ENCODE measurements at regions not wholly inside any gene's neighbourhood (a gene's known extent, or its start where the extent isn't known, plus 50 kb on each side); places are given as distances from the start of the nearest gene placed in this dataset.

DNA sequence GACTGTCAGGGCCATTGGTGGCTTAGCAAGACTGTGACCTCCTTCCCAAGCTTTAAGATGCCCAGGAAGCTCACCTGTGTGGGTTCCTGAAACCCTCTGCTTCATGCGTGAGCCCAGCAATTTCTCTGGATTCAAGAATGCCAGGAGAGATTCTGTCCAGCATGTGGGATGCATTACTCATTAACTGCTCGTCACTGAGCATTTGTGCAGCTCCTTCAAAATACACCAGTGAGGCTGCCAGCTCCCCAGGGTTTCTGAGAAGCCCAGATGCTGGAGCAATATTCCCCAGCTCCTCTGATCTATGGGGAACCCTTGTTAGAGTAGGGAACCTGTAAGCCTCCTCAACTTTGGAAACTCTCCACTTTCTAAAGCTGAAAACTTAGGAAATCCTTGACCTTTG is 126.5 kb downstream of the CHST1 start:
- no peak overlapping the region for H3K4me3 ChIP-seq
- DNase-seq (ENCODE audit: low spot score) = no peak
- H3K4me1 ChIP-seq (ENCODE audit: control insufficient read depth in 1 of 2, low read depth in 2 of 2) = peaks cover 0 to 8% of the 10 kb centered on the region in 2 donors
- peaks cover 3% of the 10 kb centered on the region for H3K27me3 ChIP-seq (replicated peaks; ENCODE audit: insufficient read depth)
- no peaks in the 10 kb centered on the region for H3K36me3 ChIP-seq
- no peaks in the 10 kb centered on the region for H3K9me3 ChIP-seq
- TF ChIP-seq CTCF (IDR thresholded peaks at IDR 0.05) = no peak
- no peak for ATAC-seq (ENCODE audit: insufficient number of reproducible peaks, low FRiP score, low read depth)
- H3K27ac ChIP-seq = no peak overlapping the region

DNA sequence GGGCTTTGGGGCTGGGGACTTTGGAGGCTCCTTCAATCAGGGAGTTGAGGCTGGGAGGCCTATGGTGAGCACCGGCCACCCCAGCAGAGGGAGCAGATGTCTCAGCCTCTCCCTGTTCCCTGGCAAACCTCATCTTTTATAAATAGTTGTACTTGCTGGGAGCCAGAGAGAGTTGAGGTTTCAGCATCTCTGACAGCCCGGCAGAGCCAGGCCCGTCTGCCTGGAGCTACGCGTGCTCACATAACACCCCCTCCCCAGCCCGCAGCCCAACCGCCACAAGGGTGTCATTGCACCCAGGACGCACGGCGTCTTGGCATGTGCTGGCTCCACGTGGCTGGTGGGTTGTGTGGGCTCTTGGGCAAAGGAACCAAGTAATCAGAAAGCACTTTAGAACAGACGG is 127.1 kb downstream of the CHST1 start:
- H3K27ac ChIP-seq = no peak overlapping the region
- no peak for ATAC-seq (ENCODE audit: insufficient number of reproducible peaks, low FRiP score, low read depth)
- H3K9me3 ChIP-seq = no peaks in the 10 kb centered on the region
- TF ChIP-seq CTCF (IDR thresholded peaks at IDR 0.05) = no peak
- DNase-seq (ENCODE audit: low spot score) = no peak
- H3K4me1 ChIP-seq (ENCODE audit: control insufficient read depth in 1 of 2, low read depth in 2 of 2) = peaks cover 0 to 8% of the 10 kb centered on the region in 2 donors
- no peak overlapping the region for H3K4me3 ChIP-seq
- H3K27me3 ChIP-seq (replicated peaks; ENCODE audit: insufficient read depth) = peaks cover 3% of the 10 kb centered on the region
- H3K36me3 ChIP-seq = no peaks in the 10 kb centered on the region

GRCh38 chr11:45537614-45538013 is 127.8 kb downstream of the CHST1 start:
- ATAC-seq (ENCODE audit: insufficient number of reproducible peaks, low FRiP score, low read depth) (no peak), DNase-seq (ENCODE audit: low spot score) (no peak)
- H3K4me3 ChIP-seq = no peak overlapping the region
- peaks cover 0 to 8% of the 10 kb centered on the region in 2 donors for H3K4me1 ChIP-seq (ENCODE audit: control insufficient read depth in 1 of 2, low read depth in 2 of 2)
- H3K27ac ChIP-seq = no peak overlapping the region
- no peaks in the 10 kb centered on the region for H3K36me3 ChIP-seq
- no peaks in the 10 kb centered on the region for H3K9me3 ChIP-seq
- TF ChIP-seq CTCF (IDR thresholded peaks at IDR 0.05) = no peak
- H3K27me3 ChIP-seq (replicated peaks; ENCODE audit: insufficient read depth) = peaks cover 3% of the 10 kb centered on the region

DNA sequence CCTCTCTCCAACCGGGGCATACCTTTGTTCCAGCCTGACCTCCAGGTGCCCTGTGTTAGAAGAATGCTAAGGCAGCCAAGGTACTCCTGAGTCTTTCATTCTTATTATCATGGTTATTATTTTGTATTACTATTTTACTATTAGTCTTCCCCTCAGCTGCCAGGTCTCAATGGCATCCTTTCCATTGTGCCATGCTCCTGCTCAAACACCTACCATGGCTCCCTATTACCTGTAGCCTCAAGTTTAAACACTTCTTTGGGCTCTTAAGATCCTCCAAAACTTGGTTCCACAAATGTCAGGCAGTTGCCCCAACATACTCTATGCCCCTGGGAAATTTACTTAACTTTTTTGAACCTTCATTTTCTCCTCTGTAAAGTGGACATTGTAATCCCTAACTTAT is 130.4 kb downstream of the CHST1 start:
- no peak for TF ChIP-seq CTCF (IDR thresholded peaks at IDR 0.05)
- Histone ChIP-seq H3K4me1 (ENCODE audit: control insufficient read depth in 1 of 2, low read depth in 2 of 2) (peaks cover 0 to 8% of the 10 kb centered on the region in 2 donors), H3K9me3 (no peaks in the 10 kb centered on the region), H3K27me3 (replicated peaks; ENCODE audit: insufficient read depth) (no peaks in the 10 kb centered on the region), H3K4me3 (no peak overlapping the region), H3K36me3 (no peaks in the 10 kb centered on the region), H3K27ac (no peak overlapping the region)
- ATAC-seq (ENCODE audit: insufficient number of reproducible peaks, low FRiP score, low read depth) = no peak
- DNase-seq (ENCODE audit: low spot score) = no peak

GRCh38 chr11:45534132-45534531 is 131.3 kb downstream of the CHST1 start:
- H3K9me3 ChIP-seq = no peaks in the 10 kb centered on the region
- DNase-seq (ENCODE audit: low spot score) (no peak), ATAC-seq (ENCODE audit: insufficient number of reproducible peaks, low FRiP score, low read depth) (no peak)
- no peaks in the 10 kb centered on the region for H3K36me3 ChIP-seq
- TF ChIP-seq CTCF (IDR thresholded peaks at IDR 0.05) = no peak
- H3K27me3 ChIP-seq (replicated peaks; ENCODE audit: insufficient read depth) = no peaks in the 10 kb centered on the region
- H3K27ac ChIP-seq = no peak overlapping the region
- no peak overlapping the region for H3K4me3 ChIP-seq
- H3K4me1 ChIP-seq (ENCODE audit: control insufficient read depth in 1 of 2, low read depth in 2 of 2) = peaks cover 0 to 8% of the 10 kb centered on the region in 2 donors
